A549 (cell line): ENCODE measurements at regions not wholly inside any gene's neighbourhood (a gene's known extent, or its start where the extent isn't known, plus 50 kb on each side); places are given as distances from the start of the nearest gene placed in this dataset.

Source experiments
- ATAC-seq, 2 experiments: fragments of 200-7000 bp in 1 of 2; fragments of >200 bp in 1 of 2; cut with Nextera tagmentation in 1 of 2; cut with Tn5 transposase in 1 of 2; 3 replicates each; pipeline versions ENCODE4 v1.8.0 to v1.9.1; 2018 to 2020; ENCODE audit warnings: mild to moderate bottlenecking in 1 of 2, moderate library complexity in 1 of 2
- CTCF ChIA-PET: fragments of 300-600 bp; sonication (Branson Sonifier 250); formaldehyde crosslinking; extraction: SDS; loops from one replicate; lab custom pipeline; 2021; ENCODE audit warnings: antibody characterized with exemption, inconsistent platforms; lab: Yijun Ruan, JAX
- POLR2A ChIA-PET: fragments of 350-600 bp; formaldehyde crosslinking; extraction: SDS; loops from one replicate; lab custom pipeline; 2021; ENCODE audit warnings: antibody characterized with exemption, inconsistent platforms; lab: Yijun Ruan, JAX
- DNase-seq, 2 experiments: peaks; one replicate each; pipeline versions ENCODE4 v3.0.0 to v3.0.0-alpha.2; 2011 to 2016; ENCODE audit warnings: low read depth in 1 of 2, low spot score in 1 of 2
- FAIRE-seq: peaks from 2 replicates; lab custom pipeline; 2011; peaks lifted over from hg19 to GRCh38; lab: Jason Lieb, UNC
- H3K27ac ChIP-seq, 2 experiments: fragments of >200 bp; sonication (Bioruptor Twin); formaldehyde crosslinking; 3 replicates each; pipeline ENCODE4 v1.5.1; 2016 to 2017
- H3K4me1 ChIP-seq: fragments of >200 bp; sonication (Bioruptor Twin); formaldehyde crosslinking; 3 replicates; pipeline ENCODE4 v1.6.1; 2016
- H3K4me2 ChIP-seq: fragments of >200 bp; sonication (Bioruptor Twin); formaldehyde crosslinking; 3 replicates; pipeline ENCODE4 v1.6.1; 2016
- H3K4me3 ChIP-seq: fragments of >200 bp; sonication (Bioruptor Twin); formaldehyde crosslinking; 3 replicates; pipeline ENCODE4 v1.5.1; 2016
- H3K9me3 ChIP-seq: fragments of >200 bp; sonication (Bioruptor Twin); formaldehyde crosslinking; 3 replicates; pipeline ENCODE4 v1.6.1; 2016
- CBX2 ChIP-seq: fragments of 200-600 bp; sonication (generic); IDR thresholded peaks from 2 replicates; pipeline ENCODE4 v1.6.1; 2016; ENCODE audit warnings: low read depth, mild to moderate bottlenecking, borderline replicate concordance
- CBX8 ChIP-seq: fragments of 200-600 bp; sonication (generic); IDR thresholded peaks from 2 replicates; pipeline ENCODE4 v1.6.1; 2016
- CEBPB ChIP-seq, 2 experiments: fragments of >200 bp in 1 of 2; sonication (Bioruptor Twin) in 1 of 2; formaldehyde crosslinking in 1 of 2; IDR thresholded peaks; 2 replicates each; pipeline ENCODE4 v1.6.1; 2012 to 2016
- CHD2 ChIP-seq: fragments of 150-350 bp; IDR thresholded peaks from 2 replicates; pipeline ENCODE4 v1.6.1; 2014; ENCODE audit warnings: low read length; ENCODE audit not compliant: partially characterized antibody
- CHD4 ChIP-seq: fragments of 200-600 bp; sonication (generic); IDR thresholded peaks from 2 replicates; pipeline ENCODE4 v1.6.1; 2016; ENCODE audit warnings: antibody characterized with exemption, mild to moderate bottlenecking, borderline replicate concordance
- EP300 ChIP-seq, 2 experiments: fragments of >200 bp; sonication (Bioruptor Twin); formaldehyde crosslinking; IDR thresholded peaks; 2 replicates in 1 of 2; 3 replicates in 1 of 2; pipeline ENCODE4 v1.6.1; 2016 to 2017
- FOSB ChIP-seq: fragments of 250-450 bp; sonication (Bioruptor Pico); IDR thresholded peaks from 2 replicates; pipeline ENCODE4 v1.5.0; 2020; ENCODE audit warnings: mild to moderate bottlenecking, moderate library complexity
- FOSL2 ChIP-seq, 2 experiments: fragments of 450-650 bp in 1 of 2; fragments of >200 bp in 1 of 2; sonication (Bioruptor Twin) in 1 of 2; formaldehyde crosslinking; IDR thresholded peaks; 2 replicates each; pipeline versions ENCODE4 v1.5.0 to v1.6.1; 2016 to 2020; ENCODE audit warnings: mild to moderate bottlenecking in 1 of 2, moderate library complexity in 1 of 2
- GATA3 ChIP-seq: IDR thresholded peaks from 2 replicates; pipeline ENCODE4 v1.6.1; 2012; ENCODE audit warnings: borderline replicate concordance
- HEYL ChIP-seq: fragments of 250-450 bp; sonication (Bioruptor Pico); IDR thresholded peaks from 2 replicates; pipeline ENCODE4 v1.8.0; 2021; ENCODE audit warnings: mild to moderate bottlenecking, moderate library complexity
- HOXB13 ChIP-seq: fragments of 250-450 bp; sonication (Bioruptor Pico); IDR thresholded peaks from 2 replicates; pipeline ENCODE4 v1.5.0; 2020; ENCODE audit warnings: low read depth, mild to moderate bottlenecking, moderate library complexity
- HOXB5 ChIP-seq: fragments of 250-450 bp; sonication (Bioruptor Pico); IDR thresholded peaks from 2 replicates; pipeline ENCODE4 v1.5.0; 2020; ENCODE audit warnings: mild to moderate bottlenecking, moderate library complexity
- JUNB ChIP-seq: fragments of >200 bp; sonication (Bioruptor Twin); formaldehyde crosslinking; IDR thresholded peaks from 2 replicates; pipeline ENCODE4 v1.6.1; 2016
- KDM1A ChIP-seq: fragments of 200-600 bp; sonication (generic); IDR thresholded peaks from 2 replicates; pipeline ENCODE4 v1.6.1; 2016; ENCODE audit warnings: low read depth, mild to moderate bottlenecking
- NR3C1 ChIP-seq: fragments of >200 bp; sonication (Bioruptor Twin); formaldehyde crosslinking; IDR thresholded peaks from 3 replicates; pipeline ENCODE4 v1.6.1; 2017
- POLR2A ChIP-seq: IDR thresholded peaks from 2 replicates; pipeline ENCODE4 v1.6.1; 2012; ENCODE audit warnings: mild to moderate bottlenecking, low read length
- POLR2AphosphoS2 ChIP-seq: conservative IDR thresholded peaks from 2 replicates; pipeline ENCODE4 v1.6.1; 2012; ENCODE audit warnings: low read length, improper control_type of control experiment, inconsistent platforms
- RAD21 ChIP-seq, 2 experiments: fragments of >200 bp in 1 of 2; sonication (Bioruptor Twin) in 1 of 2; formaldehyde crosslinking in 1 of 2; IDR thresholded peaks in 1 of 2; conservative IDR thresholded peaks in 1 of 2; 2 replicates in 1 of 2; 3 replicates in 1 of 2; pipeline ENCODE4 v1.6.1; 2012 to 2018; ENCODE audit warnings: inconsistent platforms in 1 of 2
- SMC3 ChIP-seq: fragments of >200 bp; sonication (Bioruptor Twin); formaldehyde crosslinking; IDR thresholded peaks from 3 replicates; pipeline ENCODE4 v1.6.1; 2018; ENCODE audit warnings: inconsistent platforms
- SREBF2 ChIP-seq: fragments of 450-650 bp; IDR thresholded peaks from 2 replicates; pipeline ENCODE4 v1.6.1; 2014; ENCODE audit warnings: mild to moderate bottlenecking, moderate library complexity
- TFCP2L1 ChIP-seq: fragments of 250-450 bp; sonication (Bioruptor Pico); IDR thresholded peaks from 2 replicates; pipeline ENCODE4 v1.5.0; 2021; ENCODE audit warnings: mild to moderate bottlenecking
- ZC3H11A ChIP-seq: fragments of 450-650 bp; IDR thresholded peaks from 2 replicates; pipeline ENCODE4 v1.6.1; 2014; ENCODE audit warnings: antibody characterized with exemption, mild to moderate bottlenecking
- ZFP36 ChIP-seq: fragments of 450-650 bp; IDR thresholded peaks from 2 replicates; pipeline ENCODE4 v1.6.1; 2014; ENCODE audit warnings: borderline replicate concordance; ENCODE audit not compliant: partially characterized antibody
- WGBS: methylation state at CpG from one replicate; pipeline ENCODE4 v1.1.6; 2017; ENCODE audit errors: missing lambda C conversion rate; 5-methylcytosine and 5-hydroxymethylcytosine counted together
- TF ChIP-seq, protein P1 (sequence below): IDR thresholded peaks from 2 replicates; pipeline ENCODE4 v1.6.1; 2012
- TF ChIP-seq, protein P2 (sequence below): IDR thresholded peaks from 2 replicates; pipeline ENCODE4 v1.6.1; 2012; ENCODE audit warnings: low read depth, borderline replicate concordance
- TF ChIP-seq, protein P3 (sequence below): fragments of 150-350 bp; IDR thresholded peaks from 2 replicates; pipeline ENCODE4 v1.6.1; 2014; ENCODE audit warnings: low read depth, mild to moderate bottlenecking, low read length
- TF ChIP-seq, protein P4 (sequence below): fragments of >200 bp; sonication (Bioruptor Twin); formaldehyde crosslinking; IDR thresholded peaks from 3 replicates; pipeline ENCODE4 v1.6.1; 2016
- TF ChIP-seq, protein P5 (sequence below): fragments of >200 bp; sonication (Bioruptor Twin); formaldehyde crosslinking; IDR thresholded peaks from 2 replicates; pipeline ENCODE4 v1.6.1; 2016

DNA sequence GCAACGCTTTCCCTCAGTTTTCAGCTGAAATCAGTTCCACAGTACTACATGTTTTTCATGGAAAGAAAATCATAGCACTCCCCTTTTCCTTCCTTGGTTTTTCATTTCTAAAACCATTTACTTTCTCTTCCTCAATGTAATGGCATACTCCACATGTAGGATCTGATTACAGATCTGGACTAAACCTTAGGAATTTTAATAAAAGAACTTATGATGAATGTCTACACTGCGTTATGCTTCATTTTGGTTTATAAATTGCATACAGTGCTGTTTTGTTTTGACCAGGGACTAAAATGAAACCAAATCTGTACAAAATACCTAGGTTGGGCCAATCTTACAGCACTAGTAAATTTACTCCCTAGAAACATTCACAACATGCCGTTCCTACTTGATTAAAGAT, 589.9 kb downstream of the TBC1D4 start:
- no peak for FAIRE-seq
- H3K4me2 ChIP-seq = peak overlapping the region; percentile 74
- ChIA-PET POLR2A (no interaction called here), CTCF (no interaction called here)
- WGBS = 28% methylated on average over 3 of the region's 3 CpGs
- ATAC-seq = no peak
- peak overlapping the region; percentile 72 to 81 for H3K27ac ChIP-seq
- H3K9me3 ChIP-seq = no peaks in the 10 kb centered on the region
- TF ChIP-seq GATA3 (no peak), TFCP2L1 (no peak), KDM1A (no peak), HOXB5 (CRISPR knock-in tag) (no peak), CHD4 (no peak)
- peaks cover 29% of the 10 kb centered on the region for H3K4me1 ChIP-seq
- no peak overlapping the region for H3K4me3 ChIP-seq
- no peak for DNase-seq

DNA sequence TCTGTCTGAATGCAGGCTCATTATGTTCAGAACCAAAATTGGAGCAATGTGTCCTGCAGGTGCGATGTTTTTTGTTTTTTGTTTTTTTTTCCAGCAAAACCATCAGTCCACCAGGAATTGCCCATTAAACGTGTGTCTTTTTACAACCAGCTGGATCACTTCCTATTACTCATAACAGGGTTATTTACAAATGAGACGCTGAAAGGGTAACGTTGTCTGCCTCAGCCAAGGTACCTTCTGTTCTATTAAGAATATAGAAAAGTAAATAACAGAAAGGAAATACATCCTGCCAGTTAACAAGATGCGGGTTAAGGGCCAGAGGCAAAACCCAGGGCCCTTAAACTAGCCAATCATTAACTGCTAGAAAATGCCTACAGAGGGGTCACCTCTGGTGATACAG, 590.4 kb downstream of the TBC1D4 start:
- peak overlapping the region; percentile 74 for H3K4me2 ChIP-seq
- TF ChIP-seq GATA3 = peak; percentile 66; the same call in 1 of the 2 replicates
- TF ChIP-seq, protein P1, sequence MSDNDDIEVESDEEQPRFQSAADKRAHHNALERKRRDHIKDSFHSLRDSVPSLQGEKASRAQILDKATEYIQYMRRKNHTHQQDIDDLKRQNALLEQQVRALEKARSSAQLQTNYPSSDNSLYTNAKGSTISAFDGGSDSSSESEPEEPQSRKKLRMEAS = no peak; the same call in 1 of the 2 replicates
- no peak for TF ChIP-seq CHD4
- TF ChIP-seq, protein P2, sequence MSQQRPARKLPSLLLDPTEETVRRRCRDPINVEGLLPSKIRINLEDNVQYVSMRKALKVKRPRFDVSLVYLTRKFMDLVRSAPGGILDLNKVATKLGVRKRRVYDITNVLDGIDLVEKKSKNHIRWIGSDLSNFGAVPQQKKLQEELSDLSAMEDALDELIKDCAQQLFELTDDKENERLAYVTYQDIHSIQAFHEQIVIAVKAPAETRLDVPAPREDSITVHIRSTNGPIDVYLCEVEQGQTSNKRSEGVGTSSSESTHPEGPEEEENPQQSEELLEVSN = no peak
- TF ChIP-seq CHD2 = no peak
- TF ChIP-seq, protein P3, sequence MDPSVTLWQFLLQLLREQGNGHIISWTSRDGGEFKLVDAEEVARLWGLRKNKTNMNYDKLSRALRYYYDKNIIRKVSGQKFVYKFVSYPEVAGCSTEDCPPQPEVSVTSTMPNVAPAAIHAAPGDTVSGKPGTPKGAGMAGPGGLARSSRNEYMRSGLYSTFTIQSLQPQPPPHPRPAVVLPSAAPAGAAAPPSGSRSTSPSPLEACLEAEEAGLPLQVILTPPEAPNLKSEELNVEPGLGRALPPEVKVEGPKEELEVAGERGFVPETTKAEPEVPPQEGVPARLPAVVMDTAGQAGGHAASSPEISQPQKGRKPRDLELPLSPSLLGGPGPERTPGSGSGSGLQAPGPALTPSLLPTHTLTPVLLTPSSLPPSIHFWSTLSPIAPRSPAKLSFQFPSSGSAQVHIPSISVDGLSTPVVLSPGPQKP = no peak
- no peak for TF ChIP-seq POLR2AphosphoS2
- TF ChIP-seq SREBF2 = no peak
- peak; percentile 35 for TF ChIP-seq JUNB
- peak; percentile 7; the same call in 1 of the 3 replicates for TF ChIP-seq SMC3
- TF ChIP-seq, protein P4, sequence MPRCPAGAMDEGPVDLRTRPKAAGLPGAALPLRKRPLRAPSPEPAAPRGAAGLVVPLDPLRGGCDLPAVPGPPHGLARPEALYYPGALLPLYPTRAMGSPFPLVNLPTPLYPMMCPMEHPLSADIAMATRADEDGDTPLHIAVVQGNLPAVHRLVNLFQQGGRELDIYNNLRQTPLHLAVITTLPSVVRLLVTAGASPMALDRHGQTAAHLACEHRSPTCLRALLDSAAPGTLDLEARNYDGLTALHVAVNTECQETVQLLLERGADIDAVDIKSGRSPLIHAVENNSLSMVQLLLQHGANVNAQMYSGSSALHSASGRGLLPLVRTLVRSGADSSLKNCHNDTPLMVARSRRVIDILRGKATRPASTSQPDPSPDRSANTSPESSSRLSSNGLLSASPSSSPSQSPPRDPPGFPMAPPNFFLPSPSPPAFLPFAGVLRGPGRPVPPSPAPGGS = no peak
- TF ChIP-seq RAD21 (conservative IDR thresholded peaks at IDR 0.05 in 1 of 2, IDR thresholded peaks at IDR 0.05 in 1 of 2) = peak in 1 of 2 experiments; percentile 19; a peak in 2 of 5 replicates
- TF ChIP-seq, protein P5, sequence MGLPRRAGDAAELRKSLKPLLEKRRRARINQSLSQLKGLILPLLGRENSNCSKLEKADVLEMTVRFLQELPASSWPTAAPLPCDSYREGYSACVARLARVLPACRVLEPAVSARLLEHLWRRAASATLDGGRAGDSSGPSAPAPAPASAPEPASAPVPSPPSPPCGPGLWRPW = no peak
- no peak for TF ChIP-seq CEBPB (IDR thresholded peaks at IDR 0.05)
- peak; percentile 13; the same call in 1 of the 2 replicates for TF ChIP-seq FOSL2 (IDR thresholded peaks at IDR 0.05)
- peak; percentile 59 for TF ChIP-seq FOSL2 (CRISPR knock-in tag; IDR thresholded peaks at IDR 0.05)
- no peak for TF ChIP-seq ZFP36
- TF ChIP-seq CBX8 = no peak
- TF ChIP-seq EP300 (IDR thresholded peaks at IDR 0.05) = peak; percentile 15 to 23; a peak in 1 of 5 replicates
- TF ChIP-seq ZC3H11A = no peak
- no peak for TF ChIP-seq NR3C1
- no peak for TF ChIP-seq CBX2
- no peak for TF ChIP-seq FOSB (CRISPR knock-in tag)
- TF ChIP-seq POLR2A = no peak
- TF ChIP-seq HOXB13 = no peak
- no peak for TF ChIP-seq HOXB5 (CRISPR knock-in tag)
- no peak for TF ChIP-seq HEYL (CRISPR knock-in tag)
- TF ChIP-seq, all 56 proteins: peak for 6
- H3K9me3 ChIP-seq = no peaks in the 10 kb centered on the region
- no peak overlapping the region for H3K4me3 ChIP-seq
- WGBS = 4% methylated on average over 5 of the region's 5 CpGs
- H3K4me1 ChIP-seq = peaks cover 33% of the 10 kb centered on the region
- CTCF ChIA-PET = no interaction called here
- FAIRE-seq (no peak), ATAC-seq (peak; percentile 64 to 72; a peak in 5 of 6 replicates), DNase-seq (peak; percentile 2 to 60)
- POLR2A ChIA-PET = no interaction called here
- H3K27ac ChIP-seq = peak overlapping the region; percentile 72 to 81
